Neural progenitor cell (in vitro differentiated cells): ENCODE measurements at regions not wholly inside any gene's neighbourhood (a gene's known extent, or its start where the extent isn't known, plus 50 kb on each side); places are given as distances from the start of the nearest gene placed in this dataset.

ENCODE experiments used
- DNase-seq: peaks from one replicate; pipeline ENCODE4 v3.0.0-alpha.2; 2016; ENCODE audit warnings: low spot score
- H2AFZ ChIP-seq: fragments of 200-600 bp; sonication (generic); replicated peaks from 2 replicates; pipeline ENCODE4 v1.6.1; 2016; ENCODE audit warnings: antibody characterized with exemption
- H3F3A ChIP-seq: fragments of 200-600 bp; sonication (generic); 2 replicates; pipeline ENCODE4 v1.6.1; 2016; ENCODE audit warnings: antibody characterized with exemption, low read depth
- H3K27ac ChIP-seq: fragments of 200-600 bp; sonication (generic); 2 replicates; pipeline ENCODE4 v1.5.1; 2016; ENCODE audit warnings: mild to moderate bottlenecking
- H3K27me3 ChIP-seq: fragments of 200-600 bp; sonication (generic); 2 replicates; pipeline ENCODE4 v1.6.1; 2016; ENCODE audit warnings: mild to moderate bottlenecking, moderate library complexity
- H3K36me3 ChIP-seq: fragments of 200-600 bp; sonication (generic); 2 replicates; pipeline ENCODE4 v1.5.1; 2016
- H3K4me1 ChIP-seq: fragments of 200-600 bp; sonication (generic); 2 replicates; pipeline ENCODE4 v1.6.1; 2016; ENCODE audit warnings: mixed run types
- H3K4me2 ChIP-seq: fragments of 200-600 bp; sonication (generic); 2 replicates; pipeline ENCODE4 v1.6.1; 2016
- H3K4me3 ChIP-seq: fragments of 200-600 bp; sonication (generic); 2 replicates; pipeline ENCODE4 v1.5.1; 2016
- H3K79me2 ChIP-seq: fragments of 200-600 bp; sonication (generic); 2 replicates; pipeline ENCODE4 v1.6.1; 2016; ENCODE audit warnings: low read depth
- H3K9ac ChIP-seq: fragments of 200-600 bp; sonication (generic); 2 replicates; pipeline ENCODE4 v1.6.1; 2016
- H3K9me3 ChIP-seq: fragments of 200-600 bp; sonication (generic); 2 replicates; pipeline ENCODE4 v1.5.1; 2016; ENCODE audit warnings: low read depth
- H4K20me1 ChIP-seq: fragments of 200-600 bp; sonication (generic); 2 replicates; pipeline ENCODE4 v1.6.1; 2016; ENCODE audit warnings: low read depth
- H3K27ac Mint-ChIP-seq: 3 replicates; pipeline ENCODE4 v1.8.0; 2021; ENCODE audit warnings: mixed read lengths
- H3K27me3 Mint-ChIP-seq: 2 replicates; pipeline ENCODE4 v1.8.0; 2022; ENCODE audit warnings: low read depth, mild to moderate bottlenecking, inconsistent platforms, moderate library complexity, mixed read lengths; ENCODE audit not compliant: insufficient read depth
- H3K36me3 Mint-ChIP-seq: 3 replicates; pipeline ENCODE4 v1.8.0; 2021; ENCODE audit warnings: mixed read lengths
- H3K4me1 Mint-ChIP-seq: 3 replicates; pipeline ENCODE4 v1.8.0; 2021; ENCODE audit warnings: mixed read lengths
- H3K4me3 Mint-ChIP-seq: 3 replicates; pipeline ENCODE4 v1.8.0; 2021; ENCODE audit warnings: mild to moderate bottlenecking, moderate library complexity, mixed read lengths
- H3K9me3 Mint-ChIP-seq: 3 replicates; pipeline ENCODE4 v1.8.0; 2020; ENCODE audit warnings: mixed read lengths
- CTCF ChIP-seq: fragments of 200-600 bp; sonication (generic); IDR thresholded peaks from 2 replicates; pipeline ENCODE4 v1.5.1; 2017; ENCODE audit warnings: antibody characterized with exemption, mild to moderate bottlenecking
- EZH2 ChIP-seq: fragments of 200-600 bp; sonication (generic); IDR thresholded peaks from 2 replicates; pipeline ENCODE4 v1.6.1; 2017; ENCODE audit warnings: antibody characterized with exemption, mild to moderate bottlenecking, moderate library complexity
- EZH2phosphoT487 ChIP-seq: fragments of 200-600 bp; sonication (generic); IDR thresholded peaks from 2 replicates; pipeline ENCODE4 v1.6.1; 2017; ENCODE audit warnings: antibody characterized with exemption

GRCh38 chr5:62142351-62142750 is 163.7 kb upstream of the KIF2A start:
- TF ChIP-seq EZH2 = no peak
- no peak for TF ChIP-seq CTCF
- TF ChIP-seq EZH2phosphoT487 = no peak
- Histone ChIP-seq H3K79me2 (no peaks in the 10 kb centered on the region), H3K27me3 (no peaks in the 10 kb centered on the region), H4K20me1 (no peaks in the 10 kb centered on the region), H3K4me3 (no peak overlapping the region), H3K4me2 (no peak overlapping the region), H3K9ac (no peak overlapping the region), H3K9me3 (no peaks in the 10 kb centered on the region), H3K27ac (no peak overlapping the region), H2AFZ (peak overlapping the region; percentile 58), H3K4me1 (peaks cover 61% of the 10 kb centered on the region), H3K36me3 (no peaks in the 10 kb centered on the region), H3F3A (peaks cover 20% of the 10 kb centered on the region)
- no peaks in the 10 kb centered on the region for H3K36me3 Mint-ChIP-seq
- no peak overlapping the region for H3K27ac Mint-ChIP-seq
- DNase-seq = no peak
- peaks cover 5% of the 10 kb centered on the region for H3K27me3 Mint-ChIP-seq
- peaks cover 39% of the 10 kb centered on the region for H3K4me1 Mint-ChIP-seq
- peaks cover 5% of the 10 kb centered on the region for H3K9me3 Mint-ChIP-seq
- no peak overlapping the region for H3K4me3 Mint-ChIP-seq

DNA sequence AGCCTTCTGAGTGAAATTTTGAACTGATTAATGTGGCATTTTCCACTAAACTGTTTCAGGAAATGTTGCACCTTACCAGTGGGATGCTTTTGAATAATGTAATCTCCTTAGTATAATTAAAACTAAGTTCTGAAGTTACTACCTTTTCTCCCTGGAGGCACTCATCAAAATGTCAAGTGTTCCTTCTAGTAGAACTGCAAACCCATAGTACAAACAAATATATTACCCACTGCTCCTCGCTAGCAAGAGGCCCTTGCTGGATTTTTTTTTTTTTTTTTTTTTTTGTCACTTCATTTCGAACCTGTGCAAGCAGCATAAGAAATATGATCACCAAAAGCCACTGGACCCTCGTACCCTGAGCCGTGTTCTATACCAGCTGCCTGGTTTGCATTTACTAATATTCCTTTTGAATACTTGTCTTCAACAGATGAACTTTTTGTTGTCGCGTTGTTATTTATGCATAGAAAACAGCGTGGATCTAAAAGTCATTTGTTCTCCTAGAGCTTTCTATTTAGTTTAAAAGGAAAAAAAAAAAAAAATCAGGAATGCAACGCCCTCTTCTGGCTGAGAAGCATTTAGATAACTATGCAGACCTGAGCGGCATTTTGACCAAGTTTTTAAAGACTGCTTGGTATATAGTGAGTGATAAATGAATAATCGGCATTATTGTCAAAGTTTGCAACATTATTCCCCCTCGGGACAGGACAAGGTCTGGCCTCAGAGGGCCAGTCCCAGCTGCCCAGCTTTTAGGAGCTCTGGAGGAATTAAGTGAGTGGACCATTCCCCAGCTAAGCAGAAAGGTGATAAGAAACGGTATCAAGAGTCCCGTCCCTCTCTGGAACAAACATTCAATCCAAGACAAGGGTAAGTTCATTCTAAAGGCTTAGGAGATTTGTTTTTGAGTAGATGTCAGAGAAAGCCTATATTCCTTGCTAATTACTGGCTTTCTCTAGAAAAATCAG is 162.5 kb upstream of the KIF2A start:
- H3K4me3 ChIP-seq = no peak overlapping the region
- H4K20me1 ChIP-seq = no peaks in the 10 kb centered on the region
- H3K36me3 Mint-ChIP-seq = no peaks in the 10 kb centered on the region
- H3K9me3 Mint-ChIP-seq = peaks cover 5% of the 10 kb centered on the region
- H3K4me1 ChIP-seq = peaks cover 52% of the 10 kb centered on the region
- peak overlapping the region; percentile 39 for H3K4me2 ChIP-seq
- H3K4me3 Mint-ChIP-seq = no peak overlapping the region
- peaks cover 6% of the 10 kb centered on the region for H3K9me3 ChIP-seq
- H3K36me3 ChIP-seq = no peaks in the 10 kb centered on the region
- peak; percentile 49 for DNase-seq
- H3K27me3 ChIP-seq = no peaks in the 10 kb centered on the region
- peaks cover 14% of the 10 kb centered on the region for H3F3A ChIP-seq
- peaks cover 2% of the 10 kb centered on the region for H3K27me3 Mint-ChIP-seq
- H3K79me2 ChIP-seq = no peaks in the 10 kb centered on the region
- H3K4me1 Mint-ChIP-seq = peaks cover 29% of the 10 kb centered on the region
- H2AFZ ChIP-seq = peak overlapping the region; percentile 90
- TF ChIP-seq CTCF (peak; percentile 83), EZH2 (no peak)
- no peak overlapping the region for H3K27ac ChIP-seq
- no peak overlapping the region for H3K27ac Mint-ChIP-seq
- H3K9ac ChIP-seq = no peak overlapping the region

DNA sequence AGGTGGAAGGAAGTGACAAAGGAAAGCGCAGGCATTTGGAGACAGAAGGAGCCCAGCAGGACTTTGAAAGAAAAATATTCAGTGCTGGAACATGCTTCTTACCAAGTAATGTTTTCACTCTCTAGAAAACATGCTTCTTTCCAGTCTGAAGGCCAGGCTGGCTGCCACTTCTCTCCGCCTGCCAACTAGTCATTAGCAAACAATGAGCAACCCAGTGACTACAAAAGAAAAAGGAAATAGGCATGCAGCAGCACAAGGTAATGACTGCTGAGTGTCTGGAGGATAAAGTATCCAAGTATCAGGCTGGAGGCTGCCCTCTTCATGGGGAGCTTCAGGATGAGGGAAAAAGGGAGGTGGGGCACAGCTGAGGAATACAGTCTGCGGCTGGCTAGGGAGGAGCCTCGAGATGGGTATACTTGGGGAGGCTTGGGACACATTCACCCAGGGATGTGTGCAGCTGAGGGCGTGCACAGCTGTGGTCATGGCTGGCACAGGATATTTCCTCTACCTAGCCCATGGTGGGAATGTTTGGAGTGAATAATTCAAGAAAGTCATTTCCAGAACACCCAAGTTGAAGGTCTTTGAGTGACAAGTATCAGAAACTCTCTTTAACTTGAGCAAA is 161.5 kb upstream of the KIF2A start:
- no peaks in the 10 kb centered on the region for H3K36me3 ChIP-seq
- H3K27me3 Mint-ChIP-seq = peaks cover 2% of the 10 kb centered on the region
- peaks cover 43% of the 10 kb centered on the region for H3K4me1 ChIP-seq
- no peaks in the 10 kb centered on the region for H3K36me3 Mint-ChIP-seq
- H3K9me3 Mint-ChIP-seq = peaks cover 5% of the 10 kb centered on the region
- H3K4me3 ChIP-seq = no peak overlapping the region
- H3K4me1 Mint-ChIP-seq = peaks cover 20% of the 10 kb centered on the region
- no peaks in the 10 kb centered on the region for H4K20me1 ChIP-seq
- H3K27ac Mint-ChIP-seq = no peak overlapping the region
- H3K9me3 ChIP-seq = peaks cover 10% of the 10 kb centered on the region
- peak overlapping the region; percentile 90 for H2AFZ ChIP-seq
- peaks cover 14% of the 10 kb centered on the region for H3F3A ChIP-seq
- H3K79me2 ChIP-seq = no peaks in the 10 kb centered on the region
- no peak overlapping the region for H3K4me3 Mint-ChIP-seq
- no peak overlapping the region for H3K9ac ChIP-seq
- H3K27me3 ChIP-seq = no peaks in the 10 kb centered on the region
- TF ChIP-seq CTCF = no peak
- no peak for TF ChIP-seq EZH2phosphoT487
- no peak for TF ChIP-seq EZH2
- no peak for DNase-seq
- peak overlapping the region; percentile 39 for H3K4me2 ChIP-seq
- no peak overlapping the region for H3K27ac ChIP-seq
